WI38 (cell line): ENCODE measurements at regions not wholly inside any gene's neighbourhood (a gene's known extent, or its start where the extent isn't known, plus 50 kb on each side); places are given as distances from the start of the nearest gene placed in this dataset.
"Not testable (repeated sequence)": the region's sequence is repeated elsewhere in the genome, so short reads cannot be mapped to it uniquely, and the experiment has no call there.

Experiments
- H3K4me3 ChIP-seq: 2 replicates; pipeline ENCODE4 v1.5.1; 2011; ENCODE audit warnings: low read depth, mild to moderate bottlenecking, control low read depth, low read length
- TF ChIP-seq, protein P1 (sequence below): IDR thresholded peaks from 2 replicates; pipeline ENCODE4 v1.5.1; 2012; ENCODE audit warnings: low read depth, mild to moderate bottlenecking, control low read depth, low read length

DNA sequence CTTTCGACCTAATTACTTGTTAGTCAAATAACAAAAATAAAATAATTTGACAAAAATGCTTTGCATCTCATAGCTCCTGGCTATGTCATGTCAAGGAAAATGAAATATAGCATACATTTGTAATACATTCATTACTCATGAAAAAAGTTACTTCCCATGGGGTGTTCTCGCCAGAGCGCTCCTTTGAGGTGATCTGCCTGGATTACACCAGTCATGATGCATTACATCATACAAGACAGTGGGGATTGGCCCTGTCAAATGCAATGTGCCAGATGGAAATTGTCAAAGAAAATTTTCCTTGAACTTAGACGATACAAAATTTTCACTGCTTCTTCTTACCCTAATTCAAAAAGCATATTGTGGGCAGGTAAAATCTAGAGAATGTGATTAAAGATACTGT lies 215.6 kb upstream of the B3GALT2 start:
- no peak overlapping the region for H3K4me3 ChIP-seq
- TF ChIP-seq, protein P1, sequence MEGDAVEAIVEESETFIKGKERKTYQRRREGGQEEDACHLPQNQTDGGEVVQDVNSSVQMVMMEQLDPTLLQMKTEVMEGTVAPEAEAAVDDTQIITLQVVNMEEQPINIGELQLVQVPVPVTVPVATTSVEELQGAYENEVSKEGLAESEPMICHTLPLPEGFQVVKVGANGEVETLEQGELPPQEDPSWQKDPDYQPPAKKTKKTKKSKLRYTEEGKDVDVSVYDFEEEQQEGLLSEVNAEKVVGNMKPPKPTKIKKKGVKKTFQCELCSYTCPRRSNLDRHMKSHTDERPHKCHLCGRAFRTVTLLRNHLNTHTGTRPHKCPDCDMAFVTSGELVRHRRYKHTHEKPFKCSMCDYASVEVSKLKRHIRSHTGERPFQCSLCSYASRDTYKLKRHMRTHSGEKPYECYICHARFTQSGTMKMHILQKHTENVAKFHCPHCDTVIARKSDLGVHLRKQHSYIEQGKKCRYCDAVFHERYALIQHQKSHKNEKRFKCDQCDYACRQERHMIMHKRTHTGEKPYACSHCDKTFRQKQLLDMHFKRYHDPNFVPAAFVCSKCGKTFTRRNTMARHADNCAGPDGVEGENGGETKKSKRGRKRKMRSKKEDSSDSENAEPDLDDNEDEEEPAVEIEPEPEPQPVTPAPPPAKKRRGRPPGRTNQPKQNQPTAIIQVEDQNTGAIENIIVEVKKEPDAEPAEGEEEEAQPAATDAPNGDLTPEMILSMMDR, result no peak

DNA sequence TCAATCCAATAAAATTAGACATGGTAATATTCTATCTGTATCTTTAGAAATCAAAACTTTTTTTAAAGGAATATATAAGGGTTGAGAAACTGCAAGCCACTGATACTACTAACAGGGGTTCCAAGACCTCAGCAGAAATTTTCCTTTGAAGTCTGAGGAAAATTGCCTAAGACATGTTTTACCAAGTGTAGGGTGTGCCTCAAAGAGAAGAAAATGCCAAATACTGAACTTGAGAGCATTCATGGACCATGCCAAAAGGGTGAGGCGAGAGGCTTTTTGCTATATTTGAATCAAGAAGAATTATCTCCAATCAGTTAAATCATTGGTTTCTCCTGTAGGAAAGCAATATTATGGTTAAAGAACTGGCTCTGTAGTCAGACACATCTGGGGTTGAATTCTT lies 207.9 kb upstream of the B3GALT2 start:
- no peak overlapping the region for H3K4me3 ChIP-seq
- TF ChIP-seq, protein P1, result no peak

DNA sequence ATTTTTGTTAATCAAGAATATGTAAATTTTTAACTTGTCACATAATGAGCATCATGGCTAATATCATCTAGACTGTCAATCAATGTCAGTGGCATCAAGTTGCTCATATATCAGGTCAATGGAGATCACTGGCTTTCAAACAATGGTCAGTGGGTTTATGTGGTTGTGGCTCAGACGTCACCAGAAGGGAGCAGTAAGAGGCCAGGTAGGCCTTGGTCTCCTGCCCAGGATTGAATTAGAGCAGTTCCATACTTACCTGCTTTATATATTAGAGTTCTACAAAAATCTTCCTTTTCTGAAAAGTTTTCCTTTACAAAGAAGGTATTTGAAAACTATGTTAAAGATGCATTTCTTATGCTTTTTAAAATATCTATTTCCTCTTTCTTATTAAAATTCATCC lies 206.3 kb upstream of the B3GALT2 start:
- TF ChIP-seq, protein P1, result no peak
- no peak overlapping the region for H3K4me3 ChIP-seq

DNA sequence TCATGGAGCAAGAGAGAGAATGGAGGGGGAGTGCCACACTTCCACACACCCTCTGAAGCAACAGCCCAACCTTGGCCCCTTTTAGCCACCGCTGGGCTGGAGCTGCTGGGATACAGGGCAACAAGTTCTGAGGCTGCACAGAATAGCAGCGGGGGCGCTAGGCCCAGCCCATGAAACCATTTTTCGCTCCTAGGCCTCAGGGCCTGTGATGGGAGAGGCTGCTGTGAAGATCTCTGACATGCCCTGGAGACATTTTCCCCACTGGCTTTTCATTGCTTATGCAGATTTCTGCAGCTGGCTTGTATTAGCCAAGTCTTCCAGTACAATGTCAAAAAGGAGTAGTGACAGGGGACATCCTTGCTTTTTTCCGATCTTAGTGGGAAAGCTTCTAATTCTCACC lies 202.3 kb upstream of the B3GALT2 start:
- TF ChIP-seq, protein P1, result no peak
- H3K4me3 ChIP-seq, result no peak overlapping the region

DNA sequence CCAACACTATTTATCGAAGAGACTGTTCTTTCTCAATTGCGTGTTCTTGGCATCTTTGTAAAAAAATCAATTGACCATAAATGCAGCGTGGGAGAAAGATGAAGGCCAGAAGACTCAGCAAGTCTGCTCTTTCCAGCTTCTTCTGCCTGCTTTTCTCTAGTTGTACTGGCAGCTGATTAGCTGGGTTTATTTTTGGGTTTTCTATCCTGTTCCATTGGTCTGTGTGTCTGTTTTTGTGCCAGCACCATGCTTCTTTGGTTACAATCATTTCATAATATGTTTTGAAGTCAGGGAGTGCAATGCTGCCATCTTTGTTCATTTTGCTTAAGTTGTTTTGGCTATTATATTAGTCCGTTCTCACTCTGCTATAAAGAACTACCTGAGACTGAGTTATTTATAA lies 201.8 kb upstream of the B3GALT2 start:
- H3K4me3 ChIP-seq, result no peak overlapping the region
- TF ChIP-seq, protein P1, result no peak

DNA sequence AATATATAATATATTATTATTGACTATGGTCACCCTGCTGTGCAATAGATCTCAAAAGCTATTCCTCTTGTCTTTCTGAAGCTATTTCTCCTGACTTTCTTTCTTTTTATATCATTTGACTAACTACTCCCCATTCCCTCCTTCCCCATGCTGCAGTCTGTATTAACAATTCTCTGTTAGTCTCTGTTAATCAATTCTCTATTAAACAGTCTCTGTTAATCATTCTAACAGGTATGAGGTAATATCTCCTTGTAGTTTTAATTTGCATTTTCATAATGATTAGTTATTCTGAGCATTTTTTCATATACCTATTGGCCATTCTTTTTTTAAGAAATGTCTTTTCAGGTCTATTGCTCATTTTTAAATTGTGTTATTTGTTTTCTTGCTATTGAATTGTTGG lies 201.0 kb upstream of the B3GALT2 start:
- TF ChIP-seq, protein P1, result no peak
- H3K4me3 ChIP-seq, result no peak overlapping the region

DNA sequence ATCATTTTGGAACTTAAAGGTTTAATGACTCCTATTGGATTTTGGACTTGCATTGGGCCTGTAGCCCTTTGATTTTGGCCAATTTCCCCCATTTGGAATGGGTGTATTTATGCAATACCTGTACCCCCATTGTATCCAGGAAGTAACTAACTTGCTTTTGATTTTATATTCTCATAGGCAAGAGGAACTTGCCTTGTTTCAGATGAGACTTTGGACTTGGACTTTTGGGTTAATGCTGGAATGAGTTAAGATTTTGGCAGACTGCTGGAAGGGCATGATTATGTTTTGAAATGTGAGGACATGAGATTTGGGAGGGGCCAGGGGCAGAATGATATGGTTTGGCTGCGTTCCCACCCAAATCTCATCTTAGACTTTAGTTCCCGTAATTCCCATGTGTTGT lies 192.0 kb upstream of the B3GALT2 start:
- not testable (repeated sequence) for H3K4me3 ChIP-seq

DNA sequence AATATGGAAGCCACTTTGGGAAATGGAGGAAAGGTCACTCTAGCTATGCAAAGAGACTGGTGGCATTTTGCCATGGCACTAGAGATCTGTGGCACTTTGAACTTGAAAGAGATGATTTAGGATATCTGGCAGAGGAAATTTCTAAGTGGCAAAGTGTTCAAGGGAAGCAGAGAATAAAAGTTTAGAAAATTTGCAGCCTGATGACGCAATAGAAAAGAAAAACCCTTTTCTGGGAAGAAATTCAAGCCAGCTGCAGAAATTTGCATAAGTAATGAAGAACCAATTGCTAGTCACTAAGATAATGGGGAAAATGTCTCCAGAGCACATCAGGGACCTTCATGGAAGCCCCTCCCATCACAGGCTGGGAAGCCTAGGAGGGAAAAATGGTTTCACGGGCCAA lies 191.1 kb upstream of the B3GALT2 start:
- TF ChIP-seq, protein P1, result no peak

More for the DNA sequence above, 191.1 kb upstream of the B3GALT2 start:
- H3K4me3 ChIP-seq, result no peak overlapping the region
